Mucosa of descending colon (tissue), 3 donors: ENCODE measurements at regions not wholly inside any gene's neighbourhood (a gene's known extent, or its start where the extent isn't known, plus 50 kb on each side); places are given as distances from the start of the nearest gene placed in this dataset.

Experiments used
- ATAC-seq: fragments of 200-7000 bp; cut with Tn5 transposase; one replicate; pipeline ENCODE4 v1.9.1; 2020; ENCODE audit warnings: mild to moderate bottlenecking, moderate library complexity
- DNase-seq, 3 donors: peaks; one replicate each; pipeline ENCODE4 v3.0.0-alpha.2; 2020
- H3K36me3 ChIP-seq: fragments of 200-600 bp; one replicate; pipeline ENCODE4 v1.8.0; 2021; ENCODE audit warnings: low read depth, mild to moderate bottlenecking
- H3K4me1 ChIP-seq: fragments of 200-600 bp; one replicate; pipeline ENCODE4 v1.8.0; 2021; ENCODE audit warnings: low read depth, mild to moderate bottlenecking
- H3K4me3 ChIP-seq: fragments of 200-600 bp; one replicate; pipeline ENCODE4 v1.8.0; 2021; ENCODE audit warnings: mild to moderate bottlenecking
- H3K9me3 ChIP-seq: fragments of 200-600 bp; one replicate; pipeline ENCODE4 v1.8.0; 2021; ENCODE audit warnings: mild to moderate bottlenecking
- intact Hi-C, 2 donors: fragments of 100-400 bp; cut with DNase I in 1 of 2; cut with micrococcal nuclease in 1 of 2; formaldehyde crosslinking; loops; one replicate each; pipeline versions ENCODE4 v1.11.0 to v1.11.1; 2022; cut with DNase I, micrococcal nuclease
- TF ChIP-seq, protein P1 (sequence below): fragments of 200-600 bp; IDR thresholded peaks from one replicate; pipeline ENCODE4 v1.8.0; 2022; ENCODE audit warnings: antibody characterized with exemption, mild to moderate bottlenecking
- donor health status: DM: no; HTN: no; CAD: no; lungs with moderate emphysema.
- donor health status: DM: no; HTN: no; CAD: no.
- donor health status: DM: no; HTN: yes; CAD: no.

DNA sequence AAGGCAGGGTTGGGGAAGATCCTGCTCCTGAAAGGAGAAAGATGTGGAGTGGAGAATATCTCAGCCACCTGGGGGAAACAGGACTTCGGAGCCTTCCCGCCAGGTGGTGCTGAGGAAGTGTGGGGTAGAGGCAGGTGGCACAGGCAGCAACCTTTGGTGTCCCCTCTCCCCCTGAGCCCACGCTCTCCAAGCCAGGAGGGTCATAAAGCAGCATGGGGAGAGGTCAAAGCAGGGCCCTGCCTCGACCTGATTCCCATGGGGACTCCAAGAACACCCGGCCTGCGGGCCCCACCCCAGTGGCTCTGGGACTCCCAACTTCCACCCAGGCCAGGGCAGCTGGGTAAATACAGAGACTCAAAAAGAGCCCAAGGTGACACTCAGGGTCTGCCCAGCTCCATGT lies 54.3 kb upstream of the SLC66A3 start:
- Histone ChIP-seq H3K36me3 (no peaks in the 10 kb centered on the region), H3K4me3 (no peak overlapping the region), H3K9me3 (no peaks in the 10 kb centered on the region), H3K4me1 (no peaks in the 10 kb centered on the region)
- TF ChIP-seq, protein P1, sequence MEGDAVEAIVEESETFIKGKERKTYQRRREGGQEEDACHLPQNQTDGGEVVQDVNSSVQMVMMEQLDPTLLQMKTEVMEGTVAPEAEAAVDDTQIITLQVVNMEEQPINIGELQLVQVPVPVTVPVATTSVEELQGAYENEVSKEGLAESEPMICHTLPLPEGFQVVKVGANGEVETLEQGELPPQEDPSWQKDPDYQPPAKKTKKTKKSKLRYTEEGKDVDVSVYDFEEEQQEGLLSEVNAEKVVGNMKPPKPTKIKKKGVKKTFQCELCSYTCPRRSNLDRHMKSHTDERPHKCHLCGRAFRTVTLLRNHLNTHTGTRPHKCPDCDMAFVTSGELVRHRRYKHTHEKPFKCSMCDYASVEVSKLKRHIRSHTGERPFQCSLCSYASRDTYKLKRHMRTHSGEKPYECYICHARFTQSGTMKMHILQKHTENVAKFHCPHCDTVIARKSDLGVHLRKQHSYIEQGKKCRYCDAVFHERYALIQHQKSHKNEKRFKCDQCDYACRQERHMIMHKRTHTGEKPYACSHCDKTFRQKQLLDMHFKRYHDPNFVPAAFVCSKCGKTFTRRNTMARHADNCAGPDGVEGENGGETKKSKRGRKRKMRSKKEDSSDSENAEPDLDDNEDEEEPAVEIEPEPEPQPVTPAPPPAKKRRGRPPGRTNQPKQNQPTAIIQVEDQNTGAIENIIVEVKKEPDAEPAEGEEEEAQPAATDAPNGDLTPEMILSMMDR, result no peak
- DNase-seq, result no peak
- ATAC-seq, result no peak
- intact Hi-C loops, result no loop called here

DNA sequence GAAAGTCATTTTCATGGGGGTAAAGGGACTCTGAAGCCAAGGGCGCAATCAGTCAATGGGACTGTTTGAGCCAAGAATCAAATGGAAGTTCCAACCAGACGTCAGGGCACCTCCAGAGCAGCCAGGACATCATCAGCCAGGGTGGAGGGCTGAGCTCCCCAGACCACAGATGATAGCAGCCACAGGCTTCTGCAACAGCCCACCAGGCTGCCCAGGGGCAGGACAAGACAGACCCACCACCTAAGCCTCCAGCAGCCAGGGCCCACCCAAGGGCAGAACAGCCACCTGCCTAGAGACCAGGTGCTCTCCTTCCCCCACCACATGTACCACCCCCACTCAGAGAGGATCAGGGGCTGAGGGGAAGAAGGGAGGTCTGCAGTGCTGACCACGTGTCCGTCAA lies 53.8 kb upstream of the SLC66A3 start:
- no peaks in the 10 kb centered on the region for H3K36me3 ChIP-seq
- H3K4me1 ChIP-seq, result no peaks in the 10 kb centered on the region
- H3K9me3 ChIP-seq, result no peaks in the 10 kb centered on the region
- DNase-seq (no peak), ATAC-seq (no peak)
- intact Hi-C loops, result no loop called here
- TF ChIP-seq, protein P1, result no peak
- no peak overlapping the region for H3K4me3 ChIP-seq

GRCh38 chr2:11102466-11102865 lies 52.8 kb upstream of the SLC66A3 start:
- ATAC-seq, result no peak
- no peaks in the 10 kb centered on the region for H3K36me3 ChIP-seq
- DNase-seq, result no peak
- no peak overlapping the region for H3K4me3 ChIP-seq
- intact Hi-C loops, result no loop called here
- H3K4me1 ChIP-seq, result no peaks in the 10 kb centered on the region
- TF ChIP-seq, protein P1, result no peak
- no peaks in the 10 kb centered on the region for H3K9me3 ChIP-seq

DNA sequence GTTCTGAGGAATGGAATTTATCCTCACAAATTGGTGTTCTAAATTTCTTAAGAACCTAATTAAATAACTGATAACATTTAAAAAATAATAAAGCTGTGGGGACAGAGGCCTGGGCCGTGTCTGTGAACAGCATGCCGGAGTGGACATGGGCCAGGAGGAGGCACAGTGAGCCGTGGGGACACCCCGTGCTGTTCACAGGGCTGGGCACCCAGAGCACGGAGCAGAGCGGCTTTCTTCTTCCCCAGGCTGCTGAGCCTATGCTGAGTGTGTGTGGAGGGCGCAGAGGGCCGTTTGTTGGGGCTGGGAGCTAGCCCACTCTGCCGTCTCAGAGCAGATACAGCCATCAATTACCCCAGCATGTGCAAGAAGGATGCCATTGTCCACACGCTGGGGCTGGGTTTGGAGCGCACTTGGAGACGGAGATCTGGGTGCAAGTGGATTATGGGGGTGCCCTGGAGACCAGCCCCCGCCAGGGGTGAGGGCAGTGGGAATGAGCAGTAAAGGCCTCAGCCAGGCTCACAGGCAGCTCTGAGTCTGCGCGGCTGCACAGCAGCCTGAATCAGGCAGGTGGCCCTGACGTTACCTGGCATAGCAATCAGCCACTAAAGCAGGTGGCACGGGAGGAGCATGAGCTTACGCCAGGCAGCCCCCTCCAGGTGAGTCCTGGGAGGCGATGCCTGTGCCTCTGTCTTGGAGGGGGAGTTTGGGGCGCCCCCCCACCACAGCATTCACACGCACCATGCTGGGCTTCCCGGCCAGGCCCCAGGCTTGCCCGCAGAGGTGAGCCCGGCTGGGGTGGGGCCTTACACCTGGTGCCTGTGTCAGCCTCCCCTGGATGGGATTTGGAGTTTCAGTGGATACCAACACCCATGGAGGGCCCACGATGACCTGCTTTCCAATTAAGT lies 52.1 kb upstream of the SLC66A3 start:
- H3K36me3 ChIP-seq, result no peaks in the 10 kb centered on the region
- no peaks in the 10 kb centered on the region for H3K4me1 ChIP-seq
- H3K9me3 ChIP-seq, result no peaks in the 10 kb centered on the region
- TF ChIP-seq, protein P1, result no peak
- no peak overlapping the region for H3K4me3 ChIP-seq
- DNase-seq (no peak), ATAC-seq (peak; percentile 8)
- intact Hi-C loops, result no loop called here

- TF ChIP-seq, protein P1, result no peak
- intact Hi-C loops, result no loop called here
- DNase-seq, result peak in 1 of 3 donors; percentile 16
- H3K4me3 ChIP-seq, result no peak overlapping the region
- no peaks in the 10 kb centered on the region for H3K4me1 ChIP-seq
- no peaks in the 10 kb centered on the region for H3K9me3 ChIP-seq
- peak; percentile 15 for ATAC-seq
- H3K36me3 ChIP-seq, result no peaks in the 10 kb centered on the region
These were observed 51.1 kb upstream of the SLC66A3 start for GRCh38 chr2:11103984-11104793.
